IMR-90 (cell line): ENCODE measurements at regions not wholly inside any gene's neighbourhood (a gene's known extent, or its start where the extent isn't known, plus 50 kb on each side); places are given as distances from the start of the nearest gene placed in this dataset.
A peak's percentile ranks its signal among the peaks of the same experiment; 100 is the strongest.

Source experiments
- ATAC-seq: fragments of 200-7000 bp; cut with Tn5 transposase; 2 replicates; pipeline ENCODE4 v1.9.1; 2020; ENCODE audit warnings: low read depth, mild to moderate bottlenecking, moderate library complexity
- BruUV-seq: library from RNA; stranded (reverse); fragments of 400-500 nt; replicated peaks from 2 replicates; lab custom pipeline; 2021; lab: Mats Ljungman, UMichigan
- CTCF ChIA-PET: fragments of 300-600 bp; formaldehyde crosslinking; extraction: SDS; loops from one replicate; lab custom pipeline; 2021; ENCODE audit warnings: antibody characterized with exemption; lab: Yijun Ruan, JAX
- POLR2A ChIA-PET: fragments of 300-600 bp; sonication (Branson Sonifier 250); formaldehyde crosslinking; loops from one replicate; lab custom pipeline; 2022; ENCODE audit warnings: antibody characterized with exemption; ENCODE audit not compliant: unreplicated experiment; lab: Charles Lee
- DNase-seq: peaks from one replicate; pipeline ENCODE4 v3.0.0; 2013
- H2AFZ ChIP-seq: replicated peaks from 2 replicates; pipeline ENCODE3; 2013; ENCODE audit warnings: low read length, mild to moderate bottlenecking; ENCODE audit not compliant: poor library complexity
- H2AK5ac ChIP-seq: 2 replicates; pipeline ENCODE4 v1.6.1; 2013; ENCODE audit warnings: low read depth, low read length, inconsistent platforms
- H2AK9ac ChIP-seq: replicated peaks from 2 replicates; pipeline ENCODE3; 2013; ENCODE audit warnings: mild to moderate bottlenecking, low read depth, low read length, moderate library complexity; ENCODE audit not compliant: poor library complexity
- H2BK120ac ChIP-seq: 2 replicates; pipeline ENCODE4 v1.6.1; 2013; ENCODE audit warnings: low read depth, low read length, inconsistent platforms
- H2BK15ac ChIP-seq: 3 replicates; pipeline ENCODE4 v1.6.1; 2013; ENCODE audit warnings: low read depth, low read length, inconsistent platforms
- H2BK20ac ChIP-seq: 2 replicates; pipeline ENCODE4 v1.6.1; 2013; ENCODE audit warnings: low read depth, mild to moderate bottlenecking, inconsistent platforms, low read length, moderate library complexity
- H2BK5ac ChIP-seq: 2 replicates; pipeline ENCODE4 v1.6.1; 2013; ENCODE audit warnings: mild to moderate bottlenecking, low read depth, low read length, inconsistent platforms; ENCODE audit not compliant: poor library complexity, severe bottlenecking
- H3K14ac ChIP-seq: replicated peaks from 2 replicates; pipeline ENCODE4 v1.6.1; 2013; ENCODE audit warnings: low read depth, low read length, inconsistent platforms
- H3K18ac ChIP-seq: 2 replicates; pipeline ENCODE4 v1.6.1; 2013; ENCODE audit warnings: low read depth, low read length, control low read depth
- H3K23ac ChIP-seq: 2 replicates; pipeline ENCODE4 v1.6.1; 2013; ENCODE audit warnings: low read depth, low read length, inconsistent platforms
- H3K27ac ChIP-seq: 2 replicates; pipeline ENCODE4 v1.5.1; 2013; ENCODE audit warnings: mild to moderate bottlenecking, control low read depth, low read length; ENCODE audit not compliant: insufficient read depth
- H3K27me3 ChIP-seq: 2 replicates; pipeline ENCODE4 v1.6.1; 2013; ENCODE audit warnings: low read length; ENCODE audit not compliant: control insufficient read depth, insufficient read depth
- H3K36me3 ChIP-seq: 2 replicates; pipeline ENCODE4 v1.6.1; 2013; ENCODE audit warnings: low read length, mixed read lengths; ENCODE audit not compliant: control insufficient read depth, insufficient read depth
- H3K4ac ChIP-seq: 2 replicates; pipeline ENCODE4 v1.6.1; 2013; ENCODE audit warnings: low read depth, low read length, inconsistent platforms
- H3K4me1 ChIP-seq: 2 replicates; pipeline ENCODE4 v1.6.1; 2013; ENCODE audit warnings: low read length, mixed read lengths; ENCODE audit not compliant: control insufficient read depth, insufficient read depth
- H3K4me2 ChIP-seq: 2 replicates; pipeline ENCODE4 v1.6.1; 2013; ENCODE audit warnings: low read depth, mild to moderate bottlenecking, control low read depth, low read length, moderate library complexity
- H3K4me3 ChIP-seq: 2 replicates; pipeline ENCODE4 v1.5.1; 2013; ENCODE audit warnings: low read depth, mild to moderate bottlenecking, control low read depth, low read length, moderate library complexity; ENCODE audit not compliant: insufficient read depth
- H3K56ac ChIP-seq: 2 replicates; pipeline ENCODE4 v1.6.1; 2013; ENCODE audit warnings: low read length, inconsistent platforms; ENCODE audit not compliant: insufficient read depth; ENCODE audit errors: extremely low read depth
- H3K79me1 ChIP-seq, 2 experiments: 2 replicates each; pipeline ENCODE4 v1.6.1; 2013; ENCODE audit warnings: low read length in 2 of 2, inconsistent platforms in 1 of 2, low read depth in 1 of 2
- H3K9ac ChIP-seq: 2 replicates; pipeline ENCODE4 v1.6.1; 2013; ENCODE audit warnings: low read depth, low read length, control low read depth
- H3K9me1 ChIP-seq: 2 replicates; pipeline ENCODE4 v1.6.1; 2013; ENCODE audit warnings: low read length, inconsistent platforms; ENCODE audit not compliant: insufficient read depth
- H3K9me3 ChIP-seq: 2 replicates; pipeline ENCODE4 v1.6.1; 2013; ENCODE audit warnings: low read length; ENCODE audit not compliant: control insufficient read depth, insufficient read depth
- H4K20me1 ChIP-seq: 2 replicates; pipeline ENCODE4 v1.6.1; 2013; ENCODE audit warnings: low read length, inconsistent platforms; ENCODE audit not compliant: insufficient read depth
- H4K5ac ChIP-seq: 2 replicates; pipeline ENCODE4 v1.6.1; 2013; ENCODE audit warnings: mild to moderate bottlenecking, low read depth, low read length, control low read depth
- H4K8ac ChIP-seq, 2 experiments: 2 replicates each; pipeline ENCODE4 v1.6.1; 2013; ENCODE audit warnings: low read depth in 2 of 2, low read length in 2 of 2, control low read depth in 1 of 2, inconsistent platforms in 1 of 2
- H4K91ac ChIP-seq: 2 replicates; pipeline ENCODE4 v1.6.1; 2013; ENCODE audit warnings: low read depth, low read length, inconsistent platforms; ENCODE audit not compliant: insufficient read depth
- CEBPB ChIP-seq: IDR thresholded peaks from 2 replicates; pipeline ENCODE4 v1.6.1; 2012; ENCODE audit warnings: low read depth, low read length, improper control_type of control experiment
- FOS ChIP-seq: fragments of 150-350 bp; IDR thresholded peaks from 2 replicates; pipeline ENCODE4 v1.6.1; 2016; ENCODE audit warnings: low read depth, low read length
- MAZ ChIP-seq: IDR thresholded peaks from 2 replicates; pipeline ENCODE4 v1.6.1; 2012; ENCODE audit warnings: low read depth, mild to moderate bottlenecking, low read length, improper control_type of control experiment, moderate library complexity, borderline replicate concordance
- WGBS, 2 experiments: methylation state at CpG; one replicate each; pipeline versions ENCODE4 v1.1.5 to v1.1.7; 2013; ENCODE audit warnings: missing lambda C conversion rate in 2 of 2; ENCODE audit not compliant: insufficient read length in 1 of 2; ENCODE audit errors: extremely low coverage in 2 of 2; 5-methylcytosine and 5-hydroxymethylcytosine counted together
- dilution Hi-C: fragments of 300-500 bp; cut with HindIII; formaldehyde crosslinking; loops from one replicate; pipeline ENCODE4 v1.14.3; 2018; ENCODE audit warnings: low sequenced_read_pairs; ENCODE audit not compliant: unreplicated experiment
- in situ Hi-C: fragments of 300-500 bp; cut with MboI; formaldehyde crosslinking; loops from 3 replicates; pipeline ENCODE4 v1.14.3; 2019; ENCODE audit warnings: low sequenced_read_pairs, inconsistent platforms, mixed read lengths
- intact Hi-C: fragments of 100-400 bp; cut with micrococcal nuclease; formaldehyde crosslinking; loops from 2 replicates; pipeline ENCODE4 v1.10.0; 2022

DNA sequence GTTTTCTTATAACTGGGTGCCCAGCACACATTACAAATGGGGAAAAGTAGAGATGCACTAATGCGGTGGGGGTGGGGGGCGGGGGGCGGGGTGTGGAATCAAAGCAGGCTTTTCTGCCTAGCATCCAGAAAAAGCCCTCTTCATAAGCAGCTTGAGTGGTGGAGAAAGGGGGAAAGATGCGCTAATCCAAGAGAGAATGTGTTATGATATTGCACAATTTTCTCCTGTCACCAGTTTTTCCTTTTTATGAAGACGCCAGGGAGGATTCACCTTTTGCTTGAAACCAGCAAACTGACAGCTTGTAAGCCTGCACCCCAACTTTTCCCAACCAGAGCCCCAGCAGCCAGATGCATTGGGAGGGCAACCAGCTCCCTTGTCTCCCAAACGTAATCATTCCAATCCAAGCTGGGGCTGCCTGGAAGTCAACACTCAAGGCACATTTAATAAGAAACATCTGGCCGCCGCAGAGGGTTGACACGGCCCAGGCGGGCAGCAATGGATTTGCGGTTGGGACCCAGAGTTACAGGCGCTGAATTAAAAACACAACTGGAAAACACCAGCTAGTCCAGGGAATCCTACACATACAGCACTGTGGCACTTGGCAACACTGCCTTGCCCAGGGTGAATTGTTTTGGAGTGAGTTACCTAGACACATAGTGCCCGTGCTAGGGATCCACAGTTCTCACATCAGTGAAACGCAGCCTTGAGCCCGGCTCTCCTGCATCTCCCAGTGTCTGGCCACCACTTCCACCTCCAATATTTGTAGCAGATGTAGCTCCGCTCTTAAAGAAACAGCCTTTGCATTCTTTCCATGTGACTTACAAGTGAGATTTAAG, 218.5 kb upstream of the PRICKLE2 start:
- H2BK15ac ChIP-seq, result no peak overlapping the region
- H3K4me3 ChIP-seq, result peak overlapping the region; percentile 77
- peak overlapping the region; percentile 58 for H3K4ac ChIP-seq
- H3K4me1 ChIP-seq, result peaks cover 17% of the 10 kb centered on the region
- H3K9me3 ChIP-seq, result no peaks in the 10 kb centered on the region
- H4K20me1 ChIP-seq, result peaks cover 3% of the 10 kb centered on the region; the same call in 1 of the 2 replicates
- peak overlapping the region; percentile 64 for H4K91ac ChIP-seq
- peak overlapping the region; percentile 39 for H3K9ac ChIP-seq
- H2BK120ac ChIP-seq, result peak overlapping the region; percentile 50
- DNase-seq (peak; percentile 74), ATAC-seq (peak; percentile 58)
- no CpG with 5 or more reads among the region's 16 CpGs for WGBS, 2 experiments
- H3K27ac ChIP-seq, result peak overlapping the region; percentile 61; the same call in 1 of the 2 replicates
- in situ Hi-C loops, result no loop called here
- BruUV-seq, result no TSS peak
- intact Hi-C loops, result no loop called here
- H2AK5ac ChIP-seq, result no peak overlapping the region
- H2AFZ ChIP-seq, result peak overlapping the region; percentile 72
- peak overlapping the region; percentile 10 for H2AK9ac ChIP-seq
- H4K5ac ChIP-seq, result 0 out of 2 replicates have a peak overlapping the region, but pooled peaks have one; percentile 41
- peak overlapping the region; percentile 81; the same call in 1 of the 2 replicates for H3K23ac ChIP-seq
- H4K8ac ChIP-seq, result peak overlapping the region in 1 of 2 experiments; percentile 38; a peak in 1 of 4 replicates
- H3K27me3 ChIP-seq, result no peaks in the 10 kb centered on the region
- CTCF ChIA-PET, result interaction anchor here (0.6 kb wide), 1 partner anchor 1012 kb away, joined by 5 read pairs; no protein-coding TSS in a partner anchor
- H3K79me1 ChIP-seq, result peaks cover 8 to 18% of the 10 kb centered on the region in 2 experiments; a peak in 3 of 4 replicates
- TF ChIP-seq FOS (no peak), MAZ (peak; percentile 29; the same call in 1 of the 2 replicates), CEBPB (peak; percentile 91)
- H3K18ac ChIP-seq, result peak overlapping the region; percentile 40
- H3K36me3 ChIP-seq, result peaks cover 4% of the 10 kb centered on the region; the same call in 1 of the 2 replicates
- peak overlapping the region; percentile 91 for H3K4me2 ChIP-seq
- peak overlapping the region; percentile 35 for H2BK5ac ChIP-seq
- POLR2A ChIA-PET, result no interaction called here
- H3K9me1 ChIP-seq, result peaks cover 8% of the 10 kb centered on the region; the same call in 1 of the 2 replicates
- H3K14ac ChIP-seq, result 0 out of 2 replicates have a peak overlapping the region, but pooled peaks have one; percentile 45
- H2BK20ac ChIP-seq, result peak overlapping the region; percentile 37
- H3K56ac ChIP-seq, result no peak overlapping the region
- dilution Hi-C loops, result no loop called here
